NCI-H146 treated with DMSO at 0.1 percent for 48 hours (cell line): ENCODE measurements at regions not wholly inside any gene's neighbourhood (a gene's known extent, or its start where the extent isn't known, plus 50 kb on each side); places are given as distances from the start of the nearest gene placed in this dataset.

ENCODE experiments used
- DNase-seq: peaks from one replicate; lab custom pipeline; 2025; ENCODE audit not compliant: unreplicated experiment; lab: John Stamatoyannopoulos, UW

DNA sequence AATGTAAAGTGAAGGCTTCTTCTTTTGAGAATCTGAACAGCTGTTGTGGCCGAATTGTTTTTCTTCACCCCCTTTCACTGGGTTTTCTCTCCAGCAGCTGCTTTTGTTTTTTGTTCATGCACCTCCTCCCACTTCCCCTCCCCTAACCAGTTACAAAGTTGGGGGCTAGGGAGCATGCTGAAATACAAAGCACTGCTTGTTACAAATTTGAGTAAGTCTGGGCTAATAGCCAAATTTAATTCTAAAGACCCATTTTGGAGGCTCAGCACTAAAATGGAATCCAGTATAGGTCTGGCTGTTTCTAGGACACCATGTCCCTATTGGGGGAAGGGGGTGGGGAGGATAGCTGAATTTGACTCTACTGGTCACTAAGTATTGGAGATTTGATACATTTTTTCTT is 89.2 kb upstream of the GPM6B start:
- no peak for DNase-seq

DNA sequence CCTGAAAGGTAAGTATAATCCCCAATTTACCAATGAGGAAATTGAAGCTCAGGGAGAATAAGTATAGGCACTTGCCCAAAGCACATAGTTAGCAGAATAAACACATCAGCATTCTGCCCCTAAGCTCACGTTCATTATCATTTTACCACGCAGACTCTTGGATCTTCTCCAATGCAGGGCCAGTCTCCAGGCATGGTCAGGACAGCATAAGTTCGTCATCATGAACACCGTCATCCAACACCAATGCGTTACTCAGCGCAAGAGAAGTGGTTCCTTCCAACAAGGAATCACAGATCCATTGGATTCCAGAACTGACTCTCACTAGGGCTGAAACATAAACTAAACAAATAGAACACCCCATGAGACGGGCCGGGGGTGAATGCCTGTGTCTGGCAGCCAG is 86.5 kb upstream of the GPM6B start:
- no peak for DNase-seq

DNA sequence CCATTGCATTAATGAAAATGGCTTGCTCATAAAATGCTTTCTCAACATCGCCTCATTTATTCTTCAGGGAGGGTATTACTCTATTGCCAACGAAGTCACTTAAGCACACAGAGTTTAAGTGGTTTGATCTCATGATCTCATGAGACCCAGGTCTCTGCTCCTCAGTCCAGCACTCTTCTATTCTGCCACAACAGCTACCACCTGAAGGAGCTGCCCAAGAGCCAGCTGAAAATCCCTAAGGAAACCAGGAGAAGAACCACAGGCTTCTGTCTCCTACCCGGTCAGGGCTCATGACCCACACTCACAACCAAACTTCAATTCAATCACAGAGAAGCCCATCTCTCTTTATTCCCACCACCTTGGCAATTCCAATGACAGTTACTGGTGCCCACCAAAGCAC is 85.5 kb upstream of the GPM6B start:
- no peak for DNase-seq

DNA sequence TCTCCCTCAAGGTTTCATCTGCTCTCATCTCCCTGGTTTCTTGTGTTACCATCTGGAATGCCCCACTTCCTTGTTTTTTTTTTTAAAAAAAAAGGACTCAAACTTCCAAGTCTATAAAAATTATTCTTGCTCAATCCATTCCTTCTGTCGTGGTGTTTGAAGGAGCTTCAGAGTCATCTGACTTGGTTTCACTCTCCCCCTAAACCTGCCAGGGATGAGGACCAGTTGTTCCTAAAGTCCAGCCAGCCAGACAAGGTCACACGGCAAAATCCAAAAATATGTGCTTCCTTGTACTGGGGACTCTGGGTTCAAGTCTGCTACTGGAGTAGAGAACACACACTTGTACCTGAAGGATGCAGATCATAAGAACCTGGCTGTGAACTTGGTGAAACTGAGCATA is 84.5 kb upstream of the GPM6B start:
- no peak for DNase-seq

DNA sequence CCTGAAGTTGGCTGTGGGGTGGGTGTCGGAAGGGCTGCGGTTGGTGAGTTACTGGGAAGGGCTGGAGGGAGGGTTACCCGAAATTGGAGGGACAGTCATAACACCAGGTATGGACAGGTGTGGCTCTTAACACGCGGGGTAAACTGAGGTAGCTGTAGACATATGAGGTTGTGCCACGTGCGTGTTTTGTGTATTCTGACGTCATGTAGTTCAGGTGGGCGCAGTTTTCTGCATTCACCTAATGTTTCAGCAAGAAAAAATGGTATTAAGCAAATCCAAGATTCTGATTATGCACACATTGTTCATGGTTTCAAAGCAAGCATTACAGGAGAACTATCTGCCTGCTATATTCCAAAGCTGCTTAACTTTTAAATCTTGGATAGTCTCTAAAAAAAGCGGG is 83.5 kb upstream of the GPM6B start:
- no peak for DNase-seq

DNA sequence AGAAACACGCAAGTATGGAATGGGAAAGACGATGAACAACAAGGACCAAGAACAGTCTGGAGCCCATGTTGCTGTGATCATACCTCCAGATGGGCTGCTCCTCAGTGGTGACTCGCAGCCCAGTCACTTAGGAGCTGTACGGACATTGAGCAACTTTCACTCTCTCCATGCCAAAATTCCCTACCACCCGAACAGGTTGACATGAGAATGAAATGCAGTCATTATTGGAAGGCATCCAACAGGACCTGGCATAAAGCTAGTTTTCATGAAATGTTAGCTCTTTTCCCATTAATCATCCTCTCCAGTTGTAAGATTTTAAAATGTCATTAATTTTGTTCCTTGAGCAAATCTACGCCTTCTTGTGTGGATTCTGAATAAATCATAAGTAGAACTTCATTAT is 82.7 kb upstream of the GPM6B start:
- DNase-seq, result no peak

DNA sequence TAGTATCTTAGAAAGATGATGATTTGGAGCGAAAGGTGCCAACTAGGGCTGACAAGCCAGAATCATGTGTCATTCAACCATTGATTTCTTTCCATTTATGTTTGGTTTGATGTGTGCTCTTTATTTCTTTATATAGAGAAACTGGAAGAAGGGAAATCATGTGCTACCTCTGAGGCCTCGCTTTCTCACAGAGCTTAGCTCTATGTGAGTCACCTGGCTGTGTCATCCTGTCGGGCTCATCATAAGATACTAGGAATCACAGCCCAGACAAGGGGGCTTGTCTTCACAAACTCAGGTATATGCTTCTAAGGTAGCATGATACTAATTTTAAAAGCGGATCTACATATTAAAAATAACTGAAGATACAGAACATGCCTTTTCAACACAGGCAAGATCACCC is 81.7 kb upstream of the GPM6B start:
- DNase-seq, result no peak

DNA sequence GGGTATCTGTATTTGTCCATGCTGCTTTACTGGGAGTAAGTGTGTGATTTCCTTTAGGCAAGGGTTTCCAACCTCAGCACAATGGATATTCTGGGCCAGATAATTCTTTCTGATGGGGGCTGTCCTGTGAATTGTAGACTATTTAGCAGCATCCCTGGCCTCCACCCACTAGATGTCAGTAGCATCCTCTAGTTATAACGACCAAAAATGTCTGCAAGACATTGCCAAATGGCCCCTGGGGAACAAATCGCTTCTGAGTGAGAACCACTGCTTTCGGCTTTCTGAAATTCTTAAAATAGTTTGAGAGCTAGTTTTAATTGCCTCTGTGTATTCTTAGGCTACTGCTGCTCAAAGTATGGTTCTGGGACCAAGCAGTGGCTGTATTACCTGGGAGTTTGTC is 81.2 kb upstream of the GPM6B start:
- no peak for DNase-seq

DNA sequence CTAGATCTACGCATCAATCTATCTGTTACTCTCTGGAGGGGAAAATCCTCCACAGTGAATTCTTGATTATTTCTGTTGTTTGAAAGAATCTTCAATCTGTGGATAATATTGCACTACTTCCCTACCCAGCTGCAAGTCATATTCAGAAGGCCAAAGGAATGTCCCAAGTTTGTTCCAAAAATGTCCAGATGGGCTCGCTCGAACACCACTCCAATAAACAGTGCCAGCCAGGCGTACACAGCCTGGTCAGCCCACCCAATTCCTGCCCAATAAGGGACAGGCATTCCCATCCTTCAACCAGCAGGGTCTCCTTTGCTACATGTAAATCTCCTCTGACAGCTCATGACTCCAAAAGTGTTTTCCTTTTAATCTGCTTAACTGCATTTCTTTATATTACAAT is 80.7 kb upstream of the GPM6B start:
- no peak for DNase-seq

DNA sequence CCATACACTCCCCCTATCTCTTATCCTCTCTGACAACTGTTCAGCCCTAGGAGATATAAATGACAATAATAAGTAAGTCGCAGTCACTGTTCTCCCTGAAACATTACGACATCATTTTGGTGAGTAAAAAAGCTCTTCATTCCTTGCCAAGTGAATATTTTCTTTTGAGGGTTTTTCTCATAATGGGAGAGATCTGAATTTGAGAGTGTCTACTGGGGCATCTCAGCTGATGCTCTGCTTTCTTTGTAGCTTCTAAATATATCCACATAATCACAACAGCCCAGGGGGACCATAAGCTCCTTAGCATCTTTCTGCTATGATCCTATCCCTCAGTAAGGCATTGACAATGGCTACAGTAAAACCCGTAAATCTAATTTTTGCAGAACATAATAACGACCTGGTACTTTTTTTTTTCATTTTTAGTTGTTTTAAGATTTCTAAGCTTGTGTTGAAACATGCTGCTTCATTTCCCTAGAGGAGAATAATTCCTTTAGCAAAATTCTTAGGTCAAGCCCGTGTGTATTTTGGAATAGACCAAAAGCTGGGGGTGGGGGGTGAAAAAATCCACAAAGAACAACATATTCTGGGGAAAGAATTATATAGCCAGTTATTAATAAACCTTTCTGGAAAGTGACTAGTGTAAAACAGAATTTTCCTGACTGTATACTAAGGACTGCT is 78.1 kb upstream of the GPM6B start:
- no peak for DNase-seq

DNA sequence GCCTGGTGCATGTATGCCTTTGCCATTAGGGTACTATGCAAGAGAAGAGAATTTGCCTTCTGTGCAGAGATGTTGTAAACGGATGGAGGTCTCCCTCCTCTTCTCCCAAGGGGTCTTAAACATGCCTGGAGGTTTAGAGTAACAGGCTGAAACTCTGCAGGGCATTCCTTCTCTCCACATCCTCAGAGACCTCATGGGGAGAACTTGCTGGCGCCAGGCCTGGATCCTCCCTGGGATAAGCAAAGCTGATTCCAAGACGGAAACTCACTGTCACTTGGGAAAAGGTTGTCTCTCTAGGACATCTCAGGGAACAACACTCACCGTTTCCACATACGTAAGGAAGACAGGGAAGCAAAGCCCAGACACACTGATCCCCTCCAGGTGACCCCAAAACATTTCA is 76.9 kb upstream of the GPM6B start:
- DNase-seq, result no peak

DNA sequence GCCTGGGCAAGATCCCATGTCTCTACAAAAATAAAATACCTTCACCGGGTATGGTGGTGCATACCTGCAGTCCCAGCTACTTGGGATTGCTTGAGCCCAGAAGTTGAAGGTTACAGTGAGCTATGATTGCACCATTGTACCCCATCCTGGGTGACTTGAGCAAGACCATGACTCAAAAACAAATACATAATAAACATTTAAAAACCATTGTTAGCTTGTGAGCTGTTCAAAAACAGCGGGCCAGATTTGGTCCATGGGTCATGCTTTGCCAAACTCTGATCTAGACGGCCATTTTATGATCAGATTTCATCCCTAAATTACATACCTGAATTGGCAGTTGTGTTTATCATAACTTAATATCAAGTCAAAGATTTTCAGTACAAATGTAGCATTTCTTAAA is 76.0 kb upstream of the GPM6B start:
- no peak for DNase-seq

DNA sequence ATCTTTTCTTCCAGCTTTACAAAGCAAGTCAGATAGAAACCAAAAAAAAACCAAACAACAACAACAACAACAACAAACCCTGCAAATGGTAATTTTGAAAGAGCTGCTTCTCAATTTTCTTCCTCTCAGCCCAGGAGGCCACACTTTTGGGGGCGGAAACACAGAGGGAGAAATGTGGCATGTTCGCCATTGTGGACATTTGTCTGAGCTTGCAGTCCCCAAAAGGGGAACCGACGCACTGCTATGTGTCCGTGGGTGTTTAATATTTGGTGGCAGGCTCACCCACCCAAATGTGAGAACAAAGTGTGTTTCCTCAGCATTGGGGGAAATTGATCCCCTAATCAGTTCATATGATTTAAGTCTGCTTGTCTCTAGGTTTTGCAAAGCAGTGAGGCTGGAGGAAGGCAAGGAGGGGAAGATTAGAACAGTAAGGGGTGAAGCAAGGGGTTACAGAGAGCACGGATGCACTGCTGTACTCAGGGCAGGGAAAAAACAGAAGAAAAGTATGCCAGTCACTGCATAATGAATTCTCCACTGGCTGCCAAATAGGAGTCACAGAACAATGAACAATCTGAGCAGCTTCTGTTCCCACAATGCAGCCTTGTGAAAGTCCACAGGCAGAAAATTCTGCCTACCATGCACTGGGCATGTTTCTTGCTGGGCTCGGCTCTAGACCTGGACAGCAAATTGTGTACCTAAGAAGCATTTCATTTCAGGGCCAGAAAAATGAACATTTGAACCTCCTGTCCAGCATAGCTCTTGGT is 74.7 kb upstream of the GPM6B start:
- DNase-seq, result no peak

DNA sequence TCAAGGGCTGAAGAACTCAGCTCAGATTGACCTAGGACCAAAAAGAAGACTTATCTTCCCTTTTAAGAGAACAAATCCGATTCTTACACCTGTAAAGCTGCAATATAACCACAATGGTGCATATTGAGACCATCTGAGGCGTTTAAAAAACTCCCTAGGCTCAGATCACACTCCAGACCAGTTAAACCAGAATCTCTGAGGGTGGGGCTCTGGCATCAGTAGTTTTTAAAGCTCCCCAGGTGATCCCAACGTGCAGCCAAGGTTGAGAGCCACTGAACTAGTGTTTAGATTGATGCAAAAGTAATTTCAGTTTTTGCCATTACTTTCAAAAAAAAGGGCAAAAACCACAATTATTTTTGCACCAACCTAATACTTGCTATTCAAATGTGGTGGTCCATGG is 73.9 kb upstream of the GPM6B start:
- DNase-seq, result no peak

DNA sequence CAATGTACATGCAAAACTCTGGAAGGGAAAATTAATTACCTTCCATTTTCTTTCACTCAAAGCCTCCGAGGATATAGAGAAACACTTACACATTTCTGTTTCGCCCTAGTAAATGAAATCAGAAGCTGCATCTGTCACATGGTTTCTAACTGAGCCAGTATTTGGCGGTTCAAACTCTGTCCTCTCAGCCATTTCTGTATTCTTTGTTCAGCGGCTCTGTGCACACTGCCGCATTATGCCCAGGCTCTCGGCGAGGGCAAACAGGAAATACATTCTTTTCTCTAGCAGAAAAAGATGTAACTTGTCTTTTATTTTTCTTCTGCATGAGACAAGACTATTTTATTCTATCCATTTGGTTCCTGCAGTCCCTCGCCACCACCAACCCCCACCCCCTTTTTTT is 71.4 kb upstream of the GPM6B start:
- DNase-seq, result no peak

DNA sequence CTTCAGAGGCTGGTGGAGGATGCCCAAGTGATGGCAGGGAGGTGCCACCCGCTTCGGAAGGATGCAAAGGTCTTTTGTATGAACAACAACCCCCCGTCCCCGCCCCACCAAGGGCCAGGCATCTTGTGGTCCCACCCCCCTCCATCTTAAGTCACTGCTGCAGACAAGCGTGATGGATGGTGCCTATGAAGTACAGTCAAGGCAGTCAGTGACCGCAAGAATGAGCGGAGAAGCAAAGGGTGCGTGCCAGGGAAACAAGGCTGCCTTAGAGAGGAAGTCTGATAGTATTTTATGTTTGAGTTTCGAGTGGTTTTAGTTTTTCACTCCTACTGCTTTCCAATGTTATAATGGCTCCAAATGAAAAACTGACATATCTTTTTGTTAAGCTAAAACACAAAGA is 68.7 kb upstream of the GPM6B start:
- no peak for DNase-seq

DNA sequence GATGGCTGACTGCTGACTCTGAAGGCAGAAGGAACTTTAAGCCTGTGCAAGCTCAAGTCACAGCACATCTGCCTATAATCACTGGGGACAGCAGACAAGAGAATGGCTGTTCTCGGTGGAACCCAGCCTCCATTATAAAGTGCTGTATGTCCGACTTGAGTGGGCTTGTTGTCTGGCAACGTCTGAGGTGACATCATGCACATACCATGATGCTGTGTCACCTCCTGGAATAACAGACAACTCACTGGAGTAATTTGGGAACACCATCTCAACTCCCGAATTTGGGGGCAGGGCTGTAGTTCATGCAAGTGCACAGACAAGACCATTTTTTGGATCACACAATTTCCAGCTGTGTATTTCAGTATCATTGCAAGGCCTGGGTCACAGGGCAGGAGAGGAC is 59.8 kb upstream of the GPM6B start:
- DNase-seq, result no peak

DNA sequence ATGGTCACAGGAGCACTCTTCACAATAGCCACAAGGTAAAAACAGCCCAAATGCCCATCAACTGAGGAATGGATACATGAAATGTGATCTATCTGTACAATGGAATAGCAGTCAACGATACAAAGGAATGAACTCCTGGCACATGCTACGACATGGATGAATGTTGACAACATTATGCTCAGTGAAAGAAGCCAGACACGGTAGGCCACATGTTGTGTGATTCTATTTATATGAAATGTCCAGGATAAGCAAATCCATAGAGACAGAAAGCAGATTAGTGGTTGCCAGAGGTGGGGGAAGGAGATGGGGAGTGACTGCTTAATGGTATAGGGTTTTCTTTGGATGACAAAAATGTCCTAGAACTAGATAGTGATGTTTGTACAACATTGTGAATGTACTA is 58.7 kb upstream of the GPM6B start:
- no peak for DNase-seq

DNA sequence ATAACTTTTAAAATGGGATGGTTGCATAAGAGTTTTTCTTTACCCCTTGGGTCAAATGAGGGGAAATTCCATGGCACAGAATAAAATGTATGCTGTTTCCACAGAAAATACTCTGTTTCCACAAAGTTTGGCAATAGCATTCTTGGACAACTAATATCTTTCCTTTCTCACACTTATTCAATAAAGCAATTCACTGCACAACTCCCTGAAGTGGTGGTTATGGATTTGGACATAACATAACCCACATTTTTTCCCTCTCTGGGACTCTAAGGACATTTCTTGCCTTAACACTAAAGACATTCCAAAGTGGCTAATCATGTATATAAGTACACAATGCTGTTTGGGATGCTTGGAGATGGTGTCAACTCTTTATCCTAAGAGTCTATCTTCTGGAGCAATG is 51.7 kb upstream of the GPM6B start:
- DNase-seq, result no peak
